ENCODE measurements at regions not wholly inside any gene's neighbourhood (a gene's known extent, or its start where the extent isn't known, plus 50 kb on each side); places are given as distances from the start of the nearest gene placed in this dataset.

DNA sequence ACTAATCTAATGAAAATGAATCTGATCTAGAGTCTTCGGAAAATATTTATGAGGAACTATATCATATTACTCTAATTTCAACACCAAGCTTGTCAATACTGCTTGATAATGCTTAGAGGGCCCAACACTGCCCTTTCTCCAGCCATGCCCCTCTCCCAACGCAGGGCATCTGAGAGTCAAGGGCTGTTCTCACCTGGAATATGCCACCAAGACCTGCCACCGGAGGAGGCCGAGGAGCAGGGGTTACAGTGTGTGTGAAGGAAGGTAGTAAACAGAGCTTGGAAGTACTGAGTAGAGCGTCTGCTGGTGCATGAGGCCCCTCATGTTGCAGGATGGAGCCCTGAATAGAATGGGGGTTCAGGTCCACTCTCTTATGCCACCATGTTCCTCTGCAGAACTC lies 301.3 kb upstream of the MPDZ start:
- TF ChIP-seq, protein P1, sequence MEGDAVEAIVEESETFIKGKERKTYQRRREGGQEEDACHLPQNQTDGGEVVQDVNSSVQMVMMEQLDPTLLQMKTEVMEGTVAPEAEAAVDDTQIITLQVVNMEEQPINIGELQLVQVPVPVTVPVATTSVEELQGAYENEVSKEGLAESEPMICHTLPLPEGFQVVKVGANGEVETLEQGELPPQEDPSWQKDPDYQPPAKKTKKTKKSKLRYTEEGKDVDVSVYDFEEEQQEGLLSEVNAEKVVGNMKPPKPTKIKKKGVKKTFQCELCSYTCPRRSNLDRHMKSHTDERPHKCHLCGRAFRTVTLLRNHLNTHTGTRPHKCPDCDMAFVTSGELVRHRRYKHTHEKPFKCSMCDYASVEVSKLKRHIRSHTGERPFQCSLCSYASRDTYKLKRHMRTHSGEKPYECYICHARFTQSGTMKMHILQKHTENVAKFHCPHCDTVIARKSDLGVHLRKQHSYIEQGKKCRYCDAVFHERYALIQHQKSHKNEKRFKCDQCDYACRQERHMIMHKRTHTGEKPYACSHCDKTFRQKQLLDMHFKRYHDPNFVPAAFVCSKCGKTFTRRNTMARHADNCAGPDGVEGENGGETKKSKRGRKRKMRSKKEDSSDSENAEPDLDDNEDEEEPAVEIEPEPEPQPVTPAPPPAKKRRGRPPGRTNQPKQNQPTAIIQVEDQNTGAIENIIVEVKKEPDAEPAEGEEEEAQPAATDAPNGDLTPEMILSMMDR (IDR thresholded peaks at IDR 0.05; ENCODE audit: low read depth, low read length): no peak
- H3K4me3 ChIP-seq (ENCODE audit: low read depth, low read length): no peak overlapping the region

- no peak overlapping the region for H3K4me3 ChIP-seq (ENCODE audit: low read depth, low read length)
- TF ChIP-seq, protein P1 (IDR thresholded peaks at IDR 0.05; ENCODE audit: low read depth, low read length): no peak
These were observed 300.6 kb upstream of the MPDZ start for GRCh38 chr9:13580131-13580530.

DNA sequence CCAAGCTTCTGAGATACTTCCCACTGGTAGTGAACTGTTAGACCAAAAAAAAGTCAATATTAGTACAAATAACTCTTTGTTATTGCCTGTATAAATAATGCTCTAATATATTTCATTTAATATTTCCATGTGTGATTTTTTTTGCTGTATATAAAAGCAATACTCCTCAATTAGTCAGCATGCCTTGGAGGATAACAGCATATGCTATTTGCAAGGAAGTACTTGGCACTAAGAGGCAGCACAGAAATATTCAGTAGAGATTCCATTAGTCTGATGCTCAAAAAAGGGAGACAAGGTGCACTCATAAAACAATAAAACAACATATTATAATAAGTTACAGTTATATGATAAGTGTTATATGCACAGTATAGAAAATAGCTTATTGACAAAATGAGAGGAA lies 296.6 kb upstream of the MPDZ start:
- TF ChIP-seq, protein P1 (IDR thresholded peaks at IDR 0.05; ENCODE audit: low read depth, low read length): no peak
- H3K4me3 ChIP-seq (ENCODE audit: low read depth, low read length): no peak overlapping the region

DNA sequence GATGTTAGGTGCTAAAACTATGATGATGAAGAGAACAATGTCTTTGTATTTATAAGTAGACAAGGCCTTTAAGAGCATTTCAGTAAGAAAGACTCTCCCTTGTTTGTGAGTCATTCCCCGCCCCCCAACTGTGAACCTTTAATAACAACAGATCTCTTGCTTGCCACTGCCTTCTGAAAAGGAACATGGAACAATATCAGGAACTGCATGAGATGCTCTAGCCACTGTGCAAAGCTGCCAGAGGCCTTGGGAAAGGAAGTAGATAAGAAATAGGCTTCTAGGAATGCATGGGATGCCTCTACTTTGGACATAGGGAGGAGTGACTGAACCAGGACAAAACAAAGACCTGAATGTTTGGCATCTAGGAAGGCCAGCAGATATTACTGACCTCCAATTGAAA lies 296.1 kb upstream of the MPDZ start:
- TF ChIP-seq, protein P1 (IDR thresholded peaks at IDR 0.05; ENCODE audit: low read depth, low read length): no peak
- no peak overlapping the region for H3K4me3 ChIP-seq (ENCODE audit: low read depth, low read length)

- H3K4me3 ChIP-seq (ENCODE audit: low read depth, low read length): no peak overlapping the region
- TF ChIP-seq, protein P1 (IDR thresholded peaks at IDR 0.05; ENCODE audit: low read depth, low read length): no peak
These were observed 290.8 kb upstream of the MPDZ start for GRCh38 chr9:13570068-13570974.

GRCh38 chr9:13569602-13570067 lies 290.1 kb upstream of the MPDZ start:
- TF ChIP-seq, protein P1 (IDR thresholded peaks at IDR 0.05; ENCODE audit: low read depth, low read length): no peak
- no peak overlapping the region for H3K4me3 ChIP-seq (ENCODE audit: low read depth, low read length)

DNA sequence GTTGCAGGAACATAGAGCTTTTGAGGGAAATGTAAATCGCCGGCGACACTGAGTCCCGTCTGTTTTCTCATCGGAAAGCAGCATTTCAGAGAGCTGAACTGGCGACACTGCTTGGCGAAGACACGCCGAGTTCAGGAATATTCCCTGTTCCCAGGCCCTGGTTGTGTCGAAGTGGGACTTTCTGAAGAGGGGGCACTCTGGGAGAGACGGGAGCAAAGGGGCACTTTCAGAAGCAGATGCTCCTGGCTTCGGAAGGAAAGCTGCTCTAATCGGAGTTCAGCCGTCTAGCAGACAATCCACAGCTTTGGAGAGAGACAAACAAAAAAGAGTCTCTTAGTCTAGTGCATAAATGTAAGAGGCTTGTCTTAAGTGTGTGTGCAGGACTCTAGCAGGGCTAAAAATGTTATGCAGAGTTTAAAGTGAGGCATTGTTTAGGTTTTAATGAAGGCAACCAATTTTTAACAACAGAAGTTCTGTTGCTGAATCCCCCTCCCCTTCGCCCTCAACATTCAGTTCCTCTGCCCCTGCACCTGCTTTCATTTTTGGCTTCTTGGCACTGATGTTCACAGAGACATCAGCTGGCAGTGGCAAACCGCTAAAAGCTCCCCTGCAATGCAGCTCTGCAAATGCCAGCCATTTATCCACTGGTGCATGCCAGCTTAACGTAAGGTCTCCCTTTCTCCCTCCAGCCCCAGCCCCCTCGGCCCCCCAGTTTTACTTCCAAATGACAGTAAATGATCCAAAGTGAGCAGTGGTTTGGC lies 289.5 kb upstream of the MPDZ start:
- TF ChIP-seq, protein P1 (IDR thresholded peaks at IDR 0.05; ENCODE audit: low read depth, low read length): no peak
- no peak overlapping the region for H3K4me3 ChIP-seq (ENCODE audit: low read depth, low read length)

Measured in WI38 (cell line).